HG03457 (cell line): ENCODE measurements at regions not wholly inside any gene's neighbourhood (a gene's known extent, or its start where the extent isn't known, plus 50 kb on each side); places are given as distances from the start of the nearest gene placed in this dataset.
"Not testable (repeated sequence)": the region's sequence is repeated elsewhere in the genome, so short reads cannot be mapped to it uniquely, and the experiment has no call there.

ENCODE experiments used
- ATAC-seq: cut with Tn5 transposase; IDR thresholded peaks from one replicate; pipeline ENCODE4 v1.9.1; 2021; ENCODE audit warnings: moderate number of reproducible peaks; ENCODE audit not compliant: unreplicated experiment

- ATAC-seq: not testable (repeated sequence)
These were observed 81.2 kb upstream of the FAM153A start for GRCh38 chr5:177863822-177864446.

GRCh38 chr5:177857642-177858200 is 75.0 kb upstream of the FAM153A start:
- not testable (repeated sequence) for ATAC-seq

GRCh38 chr5:177856474-177856873 is 73.8 kb upstream of the FAM153A start:
- ATAC-seq: not testable (repeated sequence)

- ATAC-seq: not testable (repeated sequence)
These were observed 65.2 kb upstream of the FAM153A start for GRCh38 chr5:177847914-177848313.

GRCh38 chr5:177846598-177846997 is 63.9 kb upstream of the FAM153A start:
- not testable (repeated sequence) for ATAC-seq

GRCh38 chr5:177845906-177846305 is 63.2 kb upstream of the FAM153A start:
- ATAC-seq: not testable (repeated sequence)

- not testable (repeated sequence) for ATAC-seq
These were observed 53.5 kb upstream of the FAM153A start for GRCh38 chr5:177836191-177836590.
